ENCODE measurements at regions not wholly inside any gene's neighbourhood (a gene's known extent, or its start where the extent isn't known, plus 50 kb on each side); places are given as distances from the start of the nearest gene placed in this dataset.

DNA sequence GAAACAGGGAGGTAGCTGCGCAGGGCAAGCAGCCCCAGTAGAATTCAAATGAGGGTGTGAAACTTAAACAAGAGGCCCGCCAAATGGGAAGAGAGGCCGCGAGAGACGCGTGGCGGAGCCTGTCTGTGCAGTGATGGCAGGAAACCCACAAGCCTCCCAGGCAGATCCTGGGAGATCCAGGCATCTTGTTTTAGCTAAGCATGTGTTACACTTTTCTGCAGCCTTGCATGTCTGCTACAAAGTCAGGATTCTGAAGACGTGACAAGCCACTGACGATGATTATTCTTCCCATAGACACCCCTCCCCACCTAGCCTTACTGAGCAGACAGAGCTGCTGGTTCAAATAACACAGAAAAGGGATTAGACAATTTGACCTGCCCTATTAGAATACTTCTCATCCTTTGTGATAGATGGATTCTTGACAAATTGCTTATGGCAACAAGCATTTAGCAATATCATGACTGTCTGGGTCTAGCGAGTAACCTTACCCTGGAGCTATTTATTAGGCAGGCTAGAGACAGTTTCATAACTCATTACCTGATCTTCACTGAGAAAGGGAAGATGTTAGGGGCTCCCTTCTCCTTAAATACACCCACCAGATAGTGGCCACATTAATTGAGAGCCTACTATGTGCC is 185.2 kb upstream of the IRS2 start:
- FAIRE-seq (no peak), DNase-seq (ENCODE audit: insufficient read length, low spot score) (no peak)
- TF ChIP-seq, protein P1, sequence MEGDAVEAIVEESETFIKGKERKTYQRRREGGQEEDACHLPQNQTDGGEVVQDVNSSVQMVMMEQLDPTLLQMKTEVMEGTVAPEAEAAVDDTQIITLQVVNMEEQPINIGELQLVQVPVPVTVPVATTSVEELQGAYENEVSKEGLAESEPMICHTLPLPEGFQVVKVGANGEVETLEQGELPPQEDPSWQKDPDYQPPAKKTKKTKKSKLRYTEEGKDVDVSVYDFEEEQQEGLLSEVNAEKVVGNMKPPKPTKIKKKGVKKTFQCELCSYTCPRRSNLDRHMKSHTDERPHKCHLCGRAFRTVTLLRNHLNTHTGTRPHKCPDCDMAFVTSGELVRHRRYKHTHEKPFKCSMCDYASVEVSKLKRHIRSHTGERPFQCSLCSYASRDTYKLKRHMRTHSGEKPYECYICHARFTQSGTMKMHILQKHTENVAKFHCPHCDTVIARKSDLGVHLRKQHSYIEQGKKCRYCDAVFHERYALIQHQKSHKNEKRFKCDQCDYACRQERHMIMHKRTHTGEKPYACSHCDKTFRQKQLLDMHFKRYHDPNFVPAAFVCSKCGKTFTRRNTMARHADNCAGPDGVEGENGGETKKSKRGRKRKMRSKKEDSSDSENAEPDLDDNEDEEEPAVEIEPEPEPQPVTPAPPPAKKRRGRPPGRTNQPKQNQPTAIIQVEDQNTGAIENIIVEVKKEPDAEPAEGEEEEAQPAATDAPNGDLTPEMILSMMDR (IDR thresholded peaks at IDR 0.05; ENCODE audit: insufficient read depth, missing control alignments): no peak

- TF ChIP-seq, protein P1 (IDR thresholded peaks at IDR 0.05; ENCODE audit: insufficient read depth, missing control alignments): no peak
- no peak for FAIRE-seq
- no peak for DNase-seq (ENCODE audit: insufficient read length, low spot score)
Observed at GRCh38 chr13:109971006-109971405, 184.6 kb upstream of the IRS2 start.

- TF ChIP-seq, protein P1 (IDR thresholded peaks at IDR 0.05; ENCODE audit: insufficient read depth, missing control alignments): no peak
- DNase-seq (ENCODE audit: insufficient read length, low spot score): no peak
- FAIRE-seq: no peak
Observed at GRCh38 chr13:109968876-109969577, 182.6 kb upstream of the IRS2 start.

DNA sequence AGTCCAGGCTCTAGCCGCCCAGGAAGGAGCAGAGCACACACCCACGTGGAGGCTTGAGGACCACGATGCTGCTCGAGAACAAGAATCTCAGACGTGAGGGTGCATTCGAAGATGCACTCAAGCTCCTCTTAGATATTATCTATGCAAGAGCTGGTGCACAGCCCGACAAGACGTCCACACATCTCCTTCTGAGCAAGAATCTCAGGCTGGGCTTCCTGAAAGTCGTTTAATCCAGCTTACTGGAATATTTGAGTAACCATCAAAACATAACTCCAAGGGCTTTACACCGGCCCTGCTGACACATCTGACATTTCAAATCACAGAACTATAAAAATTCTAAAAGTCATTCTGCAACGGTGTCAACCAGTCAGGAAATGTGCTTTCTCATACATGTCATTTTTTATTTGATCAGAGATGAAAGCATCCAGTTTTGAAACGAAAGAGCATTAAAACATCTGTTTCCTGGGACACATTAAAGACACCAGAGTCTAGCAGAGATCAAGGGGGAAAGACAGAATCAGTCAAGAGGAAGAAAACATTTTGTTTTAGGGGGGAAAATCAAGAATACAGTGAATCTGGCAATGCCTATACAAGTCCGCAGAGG is 177.7 kb upstream of the IRS2 start:
- TF ChIP-seq, protein P1 (IDR thresholded peaks at IDR 0.05; ENCODE audit: insufficient read depth, missing control alignments): no peak

DNA sequence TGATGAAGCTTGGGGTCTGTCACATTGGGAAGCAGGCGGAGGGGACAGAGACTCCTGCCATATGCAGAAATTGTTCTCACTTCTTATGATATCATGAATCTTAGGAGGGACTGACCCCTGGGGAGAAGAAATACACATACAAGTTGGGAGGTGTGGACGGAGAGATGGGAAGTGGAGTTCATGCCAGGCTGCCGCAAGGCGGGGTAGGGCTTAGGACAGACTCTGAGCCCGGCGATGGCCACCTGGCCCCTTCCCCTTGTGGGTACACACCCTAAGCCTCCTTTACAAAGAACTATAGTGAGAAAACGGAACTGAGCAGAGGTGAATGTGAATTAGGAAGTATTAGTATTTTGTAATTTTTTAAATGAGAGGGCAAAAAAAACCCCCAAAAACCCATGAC is 177.0 kb upstream of the IRS2 start:
- FAIRE-seq: no peak
- TF ChIP-seq, protein P1 (IDR thresholded peaks at IDR 0.05; ENCODE audit: insufficient read depth, missing control alignments): no peak
- no peak for DNase-seq (ENCODE audit: insufficient read length, low spot score)

More for the DNA sequence above, 177.7 kb upstream of the IRS2 start:
- FAIRE-seq: no peak
- no peak for DNase-seq (ENCODE audit: insufficient read length, low spot score)

- TF ChIP-seq, protein P1 (IDR thresholded peaks at IDR 0.05; ENCODE audit: insufficient read depth, missing control alignments): no peak
- FAIRE-seq: no peak
- DNase-seq (ENCODE audit: insufficient read length, low spot score): no peak
Observed at GRCh38 chr13:109959903-109960302, 173.5 kb upstream of the IRS2 start.

DNA sequence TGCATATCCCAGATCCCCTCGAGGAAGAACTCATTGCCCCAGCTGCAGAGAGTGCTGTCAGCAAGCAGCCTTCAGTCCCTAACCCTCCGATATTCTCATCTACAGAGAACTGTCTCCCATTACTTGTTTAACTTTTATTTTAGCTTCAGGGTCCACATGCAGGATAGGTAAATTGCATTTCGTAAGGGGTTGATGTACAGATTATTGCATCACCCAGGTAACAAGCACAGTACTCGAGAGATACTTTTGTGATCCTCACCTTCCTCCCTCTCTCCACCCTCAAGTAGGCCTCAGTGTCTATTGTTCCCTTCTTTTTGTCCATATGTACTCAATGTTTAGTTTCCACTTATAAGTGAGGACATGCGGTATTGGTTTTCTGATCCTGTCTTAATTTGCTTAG is 171.5 kb upstream of the IRS2 start:
- FAIRE-seq (no peak), DNase-seq (ENCODE audit: insufficient read length, low spot score) (no peak)
- TF ChIP-seq, protein P1 (IDR thresholded peaks at IDR 0.05; ENCODE audit: insufficient read depth, missing control alignments): no peak
